ENCODE measurements at regions not wholly inside any gene's neighbourhood (a gene's known extent, or its start where the extent isn't known, plus 50 kb on each side); places are given as distances from the start of the nearest gene placed in this dataset.

DNA sequence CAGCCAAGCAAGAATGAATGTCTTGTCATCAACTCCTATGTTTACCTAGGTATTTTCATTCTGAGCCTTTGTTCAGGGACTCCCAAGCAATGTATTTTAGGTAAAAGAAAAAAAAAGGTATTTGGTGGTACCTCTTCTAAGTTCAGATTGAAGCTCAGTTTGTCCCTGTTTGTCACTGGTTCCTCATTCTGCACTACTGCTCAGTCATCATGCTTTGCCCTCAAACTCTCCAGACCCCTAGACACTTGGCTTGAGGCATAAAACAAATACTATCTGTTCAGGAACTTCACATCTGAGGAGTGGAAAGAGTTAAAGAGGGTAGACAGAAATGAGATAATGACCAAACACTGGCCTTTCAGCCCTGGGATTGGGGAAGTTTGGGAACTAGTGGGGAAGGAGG, 163.6 kb upstream of the HNRNPA3 start:
- H3K36me3 ChIP-seq (ENCODE audit: control insufficient read depth in 4 of 4, insufficient read depth in 3 of 4, low read depth in 1 of 4, low read length in 3 of 4) = no peaks in the 10 kb centered on the region
- H3K9me3 ChIP-seq (ENCODE audit: control insufficient read depth in 4 of 4, low read length in 3 of 4) = peaks cover 0 to 8% (median 0%) of the 10 kb centered on the region in 4 donors
- H3K4me1 ChIP-seq (ENCODE audit: control insufficient read depth in 4 of 4, insufficient read depth in 4 of 4, low read length in 3 of 4) = no peaks in the 10 kb centered on the region
- no peak for DNase-seq (ENCODE audit: low spot score)
- TF ChIP-seq TAF1 (conservative IDR thresholded peaks at IDR 0.05) = no peak
- TF ChIP-seq NR2F2 (IDR thresholded peaks at IDR 0.05) = no peak
- TF ChIP-seq ZBTB33 (IDR thresholded peaks at IDR 0.05) = no peak
- TF ChIP-seq, protein P1, sequence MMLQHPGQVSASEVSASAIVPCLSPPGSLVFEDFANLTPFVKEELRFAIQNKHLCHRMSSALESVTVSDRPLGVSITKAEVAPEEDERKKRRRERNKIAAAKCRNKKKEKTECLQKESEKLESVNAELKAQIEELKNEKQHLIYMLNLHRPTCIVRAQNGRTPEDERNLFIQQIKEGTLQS (IDR thresholded peaks at IDR 0.05) = no peak
- no peak overlapping the region for H3K27ac ChIP-seq (ENCODE audit: low read depth in 1 of 2, low read length in 2 of 2)
- H3K27me3 ChIP-seq (ENCODE audit: control insufficient read depth in 4 of 4, insufficient read depth in 4 of 4, low read length in 3 of 4) = peaks cover 0 to 2% (median 0%) of the 10 kb centered on the region in 4 donors
- no peak overlapping the region for H3K9ac ChIP-seq (ENCODE audit: low read depth in 1 of 2, low read length in 2 of 2)
- H3K4me3 ChIP-seq (ENCODE audit: low read depth in 1 of 3, low read length in 3 of 3) = no peak overlapping the region

DNA sequence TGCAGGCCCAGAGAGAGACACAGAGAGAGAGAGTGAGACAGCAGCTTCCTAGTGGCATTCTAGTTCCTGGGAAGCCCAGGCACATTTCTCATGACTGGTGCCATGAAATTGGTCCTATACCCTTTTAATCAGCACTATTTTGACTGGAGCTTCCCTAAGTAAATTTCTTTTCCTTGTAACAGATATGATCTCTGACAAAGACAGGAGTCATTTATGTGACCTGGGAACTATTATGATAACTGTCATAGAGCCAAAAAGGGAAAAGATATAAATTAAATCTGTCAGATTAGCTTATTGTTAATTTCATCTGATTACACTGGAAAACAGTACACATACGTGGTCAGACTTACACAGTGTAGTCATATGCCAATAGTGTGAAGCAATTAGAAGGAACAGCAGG, 161.3 kb upstream of the HNRNPA3 start:
- Histone ChIP-seq H3K9ac (ENCODE audit: low read depth in 1 of 2, low read length in 2 of 2) (no peak overlapping the region), H3K4me3 (ENCODE audit: low read depth in 1 of 3, low read length in 3 of 3) (no peak overlapping the region), H3K27me3 (ENCODE audit: control insufficient read depth in 4 of 4, insufficient read depth in 4 of 4, low read length in 3 of 4) (peaks cover 0 to 2% (median 0%) of the 10 kb centered on the region in 4 donors), H3K36me3 (ENCODE audit: control insufficient read depth in 4 of 4, insufficient read depth in 3 of 4, low read depth in 1 of 4, low read length in 3 of 4) (no peaks in the 10 kb centered on the region), H3K9me3 (ENCODE audit: control insufficient read depth in 4 of 4, low read length in 3 of 4) (peaks cover 0 to 8% (median 0%) of the 10 kb centered on the region in 4 donors), H3K4me1 (ENCODE audit: control insufficient read depth in 4 of 4, insufficient read depth in 4 of 4, low read length in 3 of 4) (no peaks in the 10 kb centered on the region), H3K27ac (ENCODE audit: low read depth in 1 of 2, low read length in 2 of 2) (no peak overlapping the region)
- no peak for DNase-seq (ENCODE audit: low spot score)
- no peak for TF ChIP-seq CTCF (IDR thresholded peaks at IDR 0.05; ENCODE audit: low read depth, low read length, missing input control)
- no peak for TF ChIP-seq FOXA2 (IDR thresholded peaks at IDR 0.05)
- no peak for TF ChIP-seq HNF4A (conservative IDR thresholded peaks at IDR 0.05)
- TF ChIP-seq TAF1 (conservative IDR thresholded peaks at IDR 0.05) = no peak
- no peak for TF ChIP-seq HNF4G (IDR thresholded peaks at IDR 0.05)
- TF ChIP-seq FOXA1 (IDR thresholded peaks at IDR 0.05) = no peak
- TF ChIP-seq, protein P1 (IDR thresholded peaks at IDR 0.05) = no peak
- TF ChIP-seq MAX (IDR thresholded peaks at IDR 0.05) = no peak
- no peak for TF ChIP-seq NR2F2 (IDR thresholded peaks at IDR 0.05)
- TF ChIP-seq REST (IDR thresholded peaks at IDR 0.05) = no peak
- TF ChIP-seq SP1 (IDR thresholded peaks at IDR 0.05) = no peak
- TF ChIP-seq RAD21 (IDR thresholded peaks at IDR 0.05) = no peak
- no peak for TF ChIP-seq JUND (IDR thresholded peaks at IDR 0.05)
- TF ChIP-seq EGR1 (IDR thresholded peaks at IDR 0.05; ENCODE audit: low read depth in 2 of 2) = no peak
- TF ChIP-seq RXRA (IDR thresholded peaks at IDR 0.05) = no peak
- no peak for TF ChIP-seq YY1 (IDR thresholded peaks at IDR 0.05)
- TF ChIP-seq ZBTB33 (IDR thresholded peaks at IDR 0.05) = no peak
- 54% methylated on average over 1 of the region's 1 CpG for WGBS
